G401 (cell line): ENCODE measurements at regions not wholly inside any gene's neighbourhood (a gene's known extent, or its start where the extent isn't known, plus 50 kb on each side); places are given as distances from the start of the nearest gene placed in this dataset.
A peak's percentile ranks its signal among the peaks of the same experiment; 100 is the strongest.

ENCODE experiments used
- DNase-seq: peaks from one replicate; pipeline ENCODE4 v3.0.0-alpha.2; 2015; ENCODE audit warnings: low spot score
- in situ Hi-C: cut with HindIII; loops from 2 replicates; pipeline ENCODE4 v1.10.0; 2016; ENCODE audit warnings: low sequenced_read_pairs, mixed read lengths

DNA sequence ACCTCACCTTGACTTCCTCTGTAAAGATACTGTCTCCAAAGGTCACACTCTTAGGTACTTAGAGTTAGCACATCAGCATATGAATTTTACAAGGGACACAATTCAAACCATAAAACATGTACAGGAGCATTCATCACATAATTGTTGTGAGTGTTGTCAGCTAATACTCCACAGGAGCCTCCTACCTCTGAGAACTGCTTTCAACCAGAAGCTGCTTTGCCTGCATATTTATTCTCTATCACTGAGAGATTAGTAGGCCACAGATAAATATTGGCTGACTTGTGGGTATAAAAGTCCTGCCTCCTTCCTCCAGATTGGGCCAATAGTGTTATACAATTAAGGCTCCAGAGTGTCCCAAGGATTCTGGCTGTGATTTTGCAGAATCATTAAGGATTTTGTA, 1207.0 kb downstream of the XPNPEP1 start:
- in situ Hi-C loops = no loop called here
- no peak for DNase-seq

DNA sequence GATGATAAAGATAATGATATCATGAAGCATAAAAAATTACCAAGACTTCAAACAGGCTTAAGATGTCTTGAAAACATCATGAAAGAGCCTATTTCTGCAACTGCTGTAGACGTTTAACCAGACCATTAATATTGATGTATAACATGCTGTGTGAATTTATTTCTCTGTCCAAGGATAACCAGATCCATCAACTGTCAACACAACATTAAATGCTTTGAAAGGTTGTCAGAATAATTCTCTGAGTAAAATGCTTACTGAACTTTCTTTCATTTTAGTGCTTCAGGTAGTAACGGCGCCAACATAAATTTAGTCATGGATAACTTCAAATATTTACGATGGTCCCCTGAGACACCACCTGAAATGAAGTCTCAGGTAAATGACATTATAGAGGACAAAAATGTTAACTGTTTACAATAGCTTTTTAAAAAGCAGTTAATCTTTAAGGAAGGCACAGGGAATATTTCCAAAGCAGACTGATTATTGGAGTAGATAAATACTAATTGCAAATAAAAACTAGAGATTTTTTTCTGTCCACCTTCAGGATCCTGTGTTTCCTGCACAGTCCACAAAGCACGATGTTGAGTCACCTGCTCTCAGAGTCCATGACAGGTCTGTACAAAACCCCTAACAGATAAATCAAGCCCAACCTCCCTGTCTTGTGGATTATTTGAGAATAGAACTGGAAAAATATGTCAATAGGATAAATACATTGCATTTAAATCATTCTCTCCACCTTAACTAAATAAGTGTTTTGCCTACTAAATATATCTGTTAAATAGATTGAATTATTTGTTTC, 1213.2 kb downstream of the XPNPEP1 start:
- DNase-seq = no peak
- in situ Hi-C loops = no loop called here

- no peak for DNase-seq
These were observed 1214.9 kb downstream of the XPNPEP1 start for GRCh38 chr10:108708363-108708762.

GRCh38 chr10:108696792-108697477, 1226.4 kb downstream of the XPNPEP1 start:
- DNase-seq = no peak
- in situ Hi-C loops = no loop called here

More at GRCh38 chr10:108708363-108708762, 1214.9 kb downstream of the XPNPEP1 start:
- in situ Hi-C loops = no loop called here

DNA sequence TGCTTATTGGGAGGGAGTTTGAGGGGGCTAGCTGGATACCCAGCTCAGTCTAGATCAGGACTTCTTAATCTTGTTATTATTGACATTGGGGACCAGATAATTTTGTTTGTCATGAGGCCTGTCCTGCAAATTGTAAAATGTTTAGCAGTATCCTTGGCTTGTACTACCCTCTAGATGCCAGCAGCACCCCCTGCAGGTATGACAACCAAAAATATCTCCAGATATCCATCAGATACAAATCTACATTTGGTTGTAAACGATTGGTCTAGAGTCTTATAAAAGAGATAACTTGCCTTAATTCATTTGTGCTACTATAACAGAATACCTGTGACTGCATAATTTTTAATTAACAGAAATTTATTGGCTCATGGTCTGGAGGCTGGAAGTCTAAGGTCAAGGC, 1232.2 kb downstream of the XPNPEP1 start:
- no peak for DNase-seq
- in situ Hi-C loops = no loop called here

- in situ Hi-C loops = no loop called here
These were observed 1232.8 kb downstream of the XPNPEP1 start for GRCh38 chr10:108690530-108690929.

DNA sequence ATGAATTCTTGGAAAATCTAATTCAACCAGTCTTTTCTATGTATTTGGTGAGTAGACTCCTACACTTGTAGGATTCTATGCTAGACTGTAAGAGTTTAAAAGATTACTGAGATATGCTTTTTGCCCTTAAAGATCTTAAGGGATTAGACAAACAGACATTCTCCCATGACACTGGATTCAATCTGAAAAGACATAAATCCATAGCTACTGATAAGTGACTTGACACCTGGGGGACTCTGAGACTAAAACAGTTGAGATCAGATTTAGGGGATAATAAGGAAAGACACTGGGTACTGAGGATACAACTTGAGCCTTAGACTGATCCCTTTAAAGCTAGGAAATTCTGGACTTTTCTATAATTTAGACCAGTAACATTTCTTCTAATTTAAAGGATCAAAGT, 1233.4 kb downstream of the XPNPEP1 start:
- DNase-seq = no peak
- in situ Hi-C loops = no loop called here

More at GRCh38 chr10:108690530-108690929, 1232.8 kb downstream of the XPNPEP1 start:
- no peak for DNase-seq

GRCh38 chr10:108688314-108688713, 1235.0 kb downstream of the XPNPEP1 start:
- in situ Hi-C loops = no loop called here
- no peak for DNase-seq

DNA sequence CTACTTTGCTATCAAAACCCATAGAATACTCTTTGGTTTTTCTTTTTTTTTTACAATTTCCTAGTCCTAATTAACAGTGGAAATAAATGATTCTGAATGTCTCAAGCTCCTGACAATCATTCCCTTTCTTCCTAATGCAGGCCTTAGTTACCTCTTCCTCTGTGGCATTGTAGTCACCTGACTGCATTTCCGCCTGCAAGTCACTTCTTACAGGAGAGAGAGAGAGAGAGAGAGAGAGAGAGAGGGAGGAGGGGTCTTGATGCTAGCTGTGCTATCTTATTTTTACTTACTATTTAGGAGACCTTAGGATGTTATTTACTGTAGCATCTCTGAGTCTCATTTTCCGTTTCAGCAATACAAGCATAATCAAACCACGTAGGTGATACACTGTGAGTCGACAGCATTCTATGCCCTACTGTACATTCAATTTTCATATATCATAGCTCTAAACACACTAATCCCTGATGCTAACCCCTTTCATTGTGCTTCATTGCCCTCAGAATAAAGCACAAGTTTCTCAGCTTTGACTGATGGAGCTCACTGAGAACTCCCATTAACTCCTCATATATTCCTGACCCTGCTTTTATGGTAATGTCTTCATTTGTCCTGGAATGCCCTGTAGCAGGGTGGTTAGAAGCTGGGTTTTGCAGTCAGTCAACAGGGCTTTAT, 1237.3 kb downstream of the XPNPEP1 start:
- in situ Hi-C loops = no loop called here
- no peak for DNase-seq

DNA sequence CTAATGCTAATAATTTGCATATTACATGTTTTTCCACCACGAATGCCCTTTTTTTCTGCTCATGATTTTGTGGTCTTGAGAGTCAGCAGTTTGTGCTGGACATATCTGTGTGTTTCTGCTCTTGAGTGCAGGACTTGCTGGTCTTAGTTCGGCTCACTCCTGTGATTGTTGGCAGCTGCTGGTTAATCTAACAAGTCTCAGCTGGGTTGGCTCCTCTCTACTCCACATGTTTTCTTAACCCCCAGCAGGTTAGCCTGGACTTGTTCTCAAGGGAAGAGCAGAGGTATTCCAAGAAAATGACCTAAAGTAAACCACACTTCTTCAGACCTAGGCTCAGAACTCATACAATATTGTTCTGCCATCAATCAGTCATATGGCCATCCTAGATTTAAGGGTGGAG, 1238.9 kb downstream of the XPNPEP1 start:
- peak; percentile 10 for DNase-seq
- in situ Hi-C loops = no loop called here

GRCh38 chr10:108673741-108674140, 1249.6 kb downstream of the XPNPEP1 start:
- DNase-seq = no peak
- in situ Hi-C loops = no loop called here

DNA sequence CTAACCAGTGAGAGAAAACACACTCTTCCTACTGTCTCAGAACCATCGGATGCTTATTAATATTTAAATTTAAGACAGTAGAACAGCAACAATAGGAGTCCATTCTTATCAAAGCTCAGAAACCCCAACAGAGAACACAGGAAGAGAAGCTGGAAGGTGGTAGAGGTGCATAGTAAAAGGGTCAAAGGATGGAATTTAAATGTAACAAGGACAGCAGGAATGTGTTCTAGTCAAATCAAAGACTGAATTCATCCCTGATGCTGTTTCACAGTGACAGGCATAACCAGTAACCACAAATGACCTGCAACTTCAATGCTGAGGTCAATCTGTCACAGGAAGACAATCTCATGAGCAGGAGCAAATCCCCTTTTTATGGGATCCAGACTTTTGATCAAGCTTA, 1259.7 kb downstream of the XPNPEP1 start:
- in situ Hi-C loops = no loop called here
- no peak for DNase-seq

GRCh38 chr10:108662975-108663374, 1260.3 kb downstream of the XPNPEP1 start:
- no peak for DNase-seq
- in situ Hi-C loops = no loop called here

DNA sequence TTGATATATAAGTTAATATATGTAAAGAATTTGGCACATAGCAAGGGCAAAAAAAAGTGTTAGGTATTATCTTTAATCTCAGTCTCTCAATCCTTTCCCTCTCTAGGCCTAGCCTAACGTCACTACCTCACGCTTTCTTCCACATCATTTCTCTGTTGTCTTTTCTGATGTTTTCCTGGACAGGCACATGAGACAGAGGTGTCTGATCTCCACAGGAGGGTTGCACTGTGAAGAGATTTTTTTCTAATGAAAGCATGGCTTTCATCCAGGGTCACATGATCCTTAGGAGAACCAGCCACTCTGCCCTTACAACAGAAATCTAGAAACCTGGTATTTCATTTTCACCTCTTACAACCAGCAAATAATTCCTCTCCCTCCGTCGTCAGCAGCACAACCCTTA, 1268.3 kb downstream of the XPNPEP1 start:
- DNase-seq = no peak
- in situ Hi-C loops = no loop called here

DNA sequence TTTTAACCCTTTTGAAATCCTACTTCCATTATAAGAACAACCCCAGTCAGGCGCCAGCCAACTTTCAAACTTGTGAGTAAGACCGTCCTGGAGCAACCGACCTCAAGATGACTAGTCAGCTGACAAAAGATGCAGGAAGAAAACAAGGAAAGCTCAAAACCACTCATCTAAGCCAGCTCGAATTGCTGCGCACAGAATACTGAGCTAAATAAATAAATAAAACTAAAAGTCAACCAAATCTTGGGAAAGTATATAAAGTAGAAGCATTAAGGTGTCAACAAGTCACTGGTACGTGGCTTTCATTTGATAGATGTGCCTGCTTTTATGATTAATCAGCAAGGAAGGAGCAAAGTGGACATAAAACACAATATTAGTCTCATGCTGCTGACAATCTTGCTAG, 1269.8 kb downstream of the XPNPEP1 start:
- DNase-seq = no peak
- in situ Hi-C loops = no loop called here

DNA sequence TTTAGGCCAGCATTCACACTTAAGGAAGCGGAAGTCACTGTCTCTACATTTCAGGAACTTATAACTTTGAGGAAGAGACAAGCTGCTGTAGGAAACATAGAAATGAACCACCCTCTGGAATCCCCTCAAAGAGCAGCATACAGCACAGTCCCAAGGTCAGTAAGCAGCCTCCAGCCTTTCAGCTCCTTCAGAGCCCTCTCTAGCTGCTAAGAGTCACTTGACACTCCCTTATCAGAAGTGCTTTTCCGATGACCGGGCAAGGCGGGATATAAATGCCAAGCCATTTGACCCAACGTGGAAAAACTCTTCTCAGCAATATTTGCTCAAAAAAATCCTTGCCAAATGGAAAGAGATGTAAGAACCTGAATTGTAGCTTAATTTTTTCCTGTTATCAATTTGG, 1284.3 kb downstream of the XPNPEP1 start:
- in situ Hi-C loops = no loop called here
- DNase-seq = no peak

DNA sequence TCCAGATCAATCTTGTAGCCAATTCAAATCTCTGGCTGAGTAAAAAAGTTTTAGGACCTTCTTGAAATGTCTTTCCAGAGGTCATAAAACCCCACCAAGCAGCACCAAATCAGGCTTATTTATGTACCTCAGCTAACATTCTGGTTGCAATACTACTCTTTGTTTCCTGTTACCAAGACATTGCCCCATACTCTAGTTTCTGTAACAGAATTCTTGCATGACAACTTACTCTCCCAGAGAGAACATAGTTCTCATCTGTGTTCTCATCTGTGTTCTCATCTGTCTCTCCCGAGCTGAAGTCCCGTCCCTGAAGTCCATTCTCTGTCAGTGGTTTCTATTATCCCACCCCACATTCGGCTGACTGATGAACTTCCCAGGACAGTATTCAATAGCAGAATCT, 1285.1 kb downstream of the XPNPEP1 start:
- no peak for DNase-seq
- in situ Hi-C loops = no loop called here

DNA sequence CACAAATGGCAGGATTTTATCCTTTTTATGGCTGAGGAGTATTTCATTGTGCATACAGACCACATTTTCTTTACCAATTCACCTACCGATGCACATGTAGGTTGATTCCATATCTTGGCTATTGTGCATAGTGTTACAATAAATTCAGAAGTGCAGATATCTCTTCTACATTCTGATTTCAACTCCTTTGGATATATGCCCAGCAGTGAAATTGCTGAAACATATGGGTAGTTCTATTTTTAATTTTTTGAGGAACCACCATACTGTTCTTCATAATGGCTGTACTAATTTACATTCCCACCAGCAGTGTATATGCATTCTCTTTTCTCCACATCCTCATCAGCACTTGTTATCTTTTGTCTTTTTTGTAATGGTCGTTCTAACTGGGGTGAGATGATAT, 1290.3 kb downstream of the XPNPEP1 start:
- in situ Hi-C loops = no loop called here
- DNase-seq = no peak

GRCh38 chr10:108632144-108632543, 1291.2 kb downstream of the XPNPEP1 start:
- in situ Hi-C loops = no loop called here
- no peak for DNase-seq

GRCh38 chr10:108631332-108631731, 1292.0 kb downstream of the XPNPEP1 start:
- in situ Hi-C loops = no loop called here
- DNase-seq = no peak
